ENCODE measurements at regions not wholly inside any gene's neighbourhood (a gene's known extent, or its start where the extent isn't known, plus 50 kb on each side); places are given as distances from the start of the nearest gene placed in this dataset.
A peak's percentile ranks its signal among the peaks of the same experiment; 100 is the strongest.

DNA sequence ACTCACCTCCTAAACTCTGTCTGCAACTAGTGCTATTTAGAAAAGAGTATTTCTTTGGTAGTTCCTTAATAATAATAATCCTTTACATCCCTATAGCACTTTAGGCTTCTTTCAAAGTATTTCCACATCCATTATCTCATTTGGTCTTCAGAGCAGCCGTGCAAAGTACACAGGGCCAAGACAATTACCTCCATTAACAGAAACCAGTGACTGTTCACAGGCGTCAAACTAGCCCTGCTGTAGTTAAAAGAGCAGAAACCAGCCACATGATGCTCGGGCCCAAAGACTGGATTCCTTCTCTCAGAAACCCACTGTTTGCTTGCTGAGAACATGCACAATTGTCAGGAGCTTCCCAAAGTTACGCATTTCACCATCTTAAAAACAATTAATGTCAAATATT is 396.0 kb upstream of the DAB1 start:
- Mint-ChIP-seq H3K4me3 (no peak overlapping the region), H3K27me3 (peaks cover 9% of the 10 kb centered on the region), H3K36me3 (ENCODE audit: low read depth) (no peaks in the 10 kb centered on the region), H3K27ac (no peak overlapping the region), H3K9me3 (no peaks in the 10 kb centered on the region), H3K4me1 (no peaks in the 10 kb centered on the region)
- ATAC-seq (replicated peaks): no peak

DNA sequence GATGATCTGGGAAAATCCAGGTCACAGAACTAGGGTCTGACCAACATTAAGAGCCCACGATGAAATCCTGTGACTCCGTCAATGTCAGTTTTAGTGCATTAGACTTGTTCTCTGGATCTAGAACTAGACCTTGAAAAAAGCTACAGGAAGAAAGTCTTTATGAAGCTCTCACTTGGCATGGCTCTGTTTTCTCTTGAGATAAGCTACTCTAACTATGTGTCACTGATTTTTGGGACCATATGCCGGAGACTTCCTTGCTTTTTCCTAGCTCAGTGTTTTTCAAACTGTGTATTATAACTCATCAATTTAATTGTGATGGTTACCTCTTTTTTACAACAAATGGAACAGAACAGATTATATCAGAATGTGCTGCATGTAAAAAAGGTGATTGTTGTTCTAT is 379.7 kb upstream of the DAB1 start:
- no peaks in the 10 kb centered on the region for H3K27me3 Mint-ChIP-seq
- ATAC-seq (replicated peaks): no peak
- H3K4me3 Mint-ChIP-seq: no peak overlapping the region
- no peaks in the 10 kb centered on the region for H3K36me3 Mint-ChIP-seq (ENCODE audit: low read depth)
- no peak overlapping the region for H3K27ac Mint-ChIP-seq
- no peaks in the 10 kb centered on the region for H3K9me3 Mint-ChIP-seq
- no peaks in the 10 kb centered on the region for H3K4me1 Mint-ChIP-seq

DNA sequence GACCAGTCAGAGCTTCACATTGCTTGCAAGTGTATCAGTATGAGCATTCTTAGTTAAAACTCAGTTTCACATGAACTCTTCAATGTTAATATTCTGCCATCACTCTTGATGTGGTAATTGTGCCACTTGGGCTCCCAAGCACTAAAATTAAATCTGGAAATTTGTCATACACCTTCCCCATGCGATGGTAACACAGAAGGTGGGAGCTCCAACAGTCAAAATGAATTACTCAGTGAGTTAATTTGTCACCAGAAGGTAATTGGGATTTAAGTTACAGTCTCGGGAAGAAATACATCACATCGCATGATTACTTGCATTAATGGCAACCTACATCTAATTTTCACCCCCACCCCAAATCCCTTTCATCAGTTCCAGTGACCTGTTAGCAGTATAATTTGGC is 376.5 kb upstream of the DAB1 start:
- H3K27ac Mint-ChIP-seq: no peak overlapping the region
- H3K4me1 Mint-ChIP-seq: no peaks in the 10 kb centered on the region
- H3K36me3 Mint-ChIP-seq (ENCODE audit: low read depth): no peaks in the 10 kb centered on the region
- no peaks in the 10 kb centered on the region for H3K9me3 Mint-ChIP-seq
- H3K4me3 Mint-ChIP-seq: no peak overlapping the region
- no peaks in the 10 kb centered on the region for H3K27me3 Mint-ChIP-seq
- no peak for ATAC-seq (replicated peaks)

DNA sequence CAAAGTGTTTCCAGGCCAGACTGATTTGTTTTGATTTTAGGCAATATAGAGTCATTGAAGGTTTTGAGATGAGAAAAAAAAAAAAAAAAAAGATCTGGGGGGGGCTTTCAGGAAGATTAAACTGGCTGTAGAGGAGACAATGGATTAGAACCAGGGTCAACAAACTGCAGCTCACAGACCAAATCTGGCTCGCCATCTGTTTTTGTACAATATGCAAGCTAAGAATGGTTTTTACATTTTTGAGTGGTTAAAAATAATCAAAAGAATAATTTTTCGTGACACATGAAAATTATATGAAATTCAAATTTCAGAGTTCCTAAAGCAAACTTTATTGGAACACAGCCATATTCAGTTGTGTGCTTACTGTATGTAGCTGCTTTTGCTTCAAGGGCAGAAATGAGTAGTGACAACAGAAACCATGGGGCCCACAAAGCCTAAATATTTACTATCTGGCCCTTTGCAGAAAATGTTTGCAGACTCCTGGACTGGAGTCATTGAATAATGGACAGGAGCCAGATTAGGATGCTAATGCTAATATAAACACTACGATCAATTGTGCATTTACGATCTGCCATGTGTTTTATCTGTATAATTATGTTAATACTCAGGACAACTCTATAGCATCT is 375.7 kb upstream of the DAB1 start:
- H3K9me3 Mint-ChIP-seq: no peaks in the 10 kb centered on the region
- no peak overlapping the region for H3K27ac Mint-ChIP-seq
- H3K36me3 Mint-ChIP-seq (ENCODE audit: low read depth): no peaks in the 10 kb centered on the region
- H3K27me3 Mint-ChIP-seq: peaks cover 7% of the 10 kb centered on the region
- H3K4me1 Mint-ChIP-seq: no peaks in the 10 kb centered on the region
- no peak for ATAC-seq (replicated peaks)
- H3K4me3 Mint-ChIP-seq: no peak overlapping the region

DNA sequence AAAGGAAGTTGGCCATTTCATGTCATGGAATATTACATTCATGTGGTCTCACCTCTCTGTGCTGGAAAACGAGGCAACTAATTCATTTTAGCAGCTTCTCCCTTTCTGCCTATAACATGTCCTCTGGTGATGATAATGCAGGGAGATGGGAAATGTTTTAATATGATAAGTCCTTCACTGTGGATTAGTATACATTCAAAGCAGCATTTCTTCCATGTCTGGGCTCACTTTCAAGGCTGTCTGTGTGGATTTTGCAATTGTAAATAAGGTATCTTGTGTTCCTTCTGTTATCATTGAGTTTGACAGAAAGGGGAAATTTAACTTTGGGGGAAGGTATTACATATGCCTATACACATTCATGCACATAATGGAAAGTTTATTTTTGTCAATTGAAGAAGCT is 374.7 kb upstream of the DAB1 start:
- no peak overlapping the region for H3K4me3 Mint-ChIP-seq
- H3K27ac Mint-ChIP-seq: no peak overlapping the region
- H3K4me1 Mint-ChIP-seq: no peaks in the 10 kb centered on the region
- no peak for ATAC-seq (replicated peaks)
- no peaks in the 10 kb centered on the region for H3K9me3 Mint-ChIP-seq
- peaks cover 11% of the 10 kb centered on the region for H3K27me3 Mint-ChIP-seq
- no peaks in the 10 kb centered on the region for H3K36me3 Mint-ChIP-seq (ENCODE audit: low read depth)

DNA sequence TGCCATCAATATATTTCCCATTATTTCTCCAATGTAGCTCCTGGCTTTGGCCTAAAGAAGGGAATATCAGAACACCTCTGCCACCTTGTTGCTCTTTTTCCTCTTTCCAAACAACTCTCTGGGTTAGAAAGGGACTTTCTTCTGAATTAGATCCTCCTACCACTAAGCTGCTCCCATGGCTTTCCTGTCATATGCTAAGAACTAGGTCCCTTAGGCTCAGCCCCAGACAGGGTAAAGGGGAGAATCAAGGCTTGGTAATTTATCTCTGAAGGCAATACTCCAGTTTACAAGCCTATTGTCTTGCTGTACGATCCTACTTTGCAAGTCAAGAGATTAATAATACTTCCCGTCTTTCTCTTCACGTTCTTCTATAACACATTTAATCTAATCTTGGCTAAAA is 373.2 kb upstream of the DAB1 start:
- Mint-ChIP-seq H3K27me3 (peaks cover 13% of the 10 kb centered on the region), H3K36me3 (ENCODE audit: low read depth) (no peaks in the 10 kb centered on the region), H3K9me3 (no peaks in the 10 kb centered on the region), H3K4me3 (no peak overlapping the region), H3K4me1 (no peaks in the 10 kb centered on the region), H3K27ac (no peak overlapping the region)
- ATAC-seq (replicated peaks): no peak

DNA sequence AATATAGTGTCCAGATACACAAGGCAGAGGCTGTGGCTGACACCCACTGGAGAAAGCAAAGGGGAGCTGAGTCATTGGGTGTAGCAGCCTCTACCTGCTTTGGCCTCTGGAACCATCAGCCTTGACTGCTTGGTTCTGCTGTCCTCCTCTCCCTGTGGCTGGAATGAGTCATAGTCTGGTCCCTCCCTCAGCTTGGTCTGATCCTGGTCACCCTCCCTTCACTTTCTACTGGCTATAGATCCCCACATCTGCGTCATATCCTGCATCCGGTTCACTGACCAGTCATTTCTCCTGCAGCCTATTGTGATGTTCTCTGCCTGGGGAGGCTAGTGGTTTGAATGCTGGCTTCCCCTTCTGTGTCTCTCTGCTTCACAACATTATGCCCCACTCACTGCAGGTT is 372.8 kb upstream of the DAB1 start:
- Mint-ChIP-seq H3K4me1 (no peaks in the 10 kb centered on the region), H3K9me3 (no peaks in the 10 kb centered on the region), H3K4me3 (no peak overlapping the region), H3K36me3 (ENCODE audit: low read depth) (no peaks in the 10 kb centered on the region), H3K27ac (no peak overlapping the region), H3K27me3 (peaks cover 15% of the 10 kb centered on the region)
- peak; percentile 19 for ATAC-seq (replicated peaks)

DNA sequence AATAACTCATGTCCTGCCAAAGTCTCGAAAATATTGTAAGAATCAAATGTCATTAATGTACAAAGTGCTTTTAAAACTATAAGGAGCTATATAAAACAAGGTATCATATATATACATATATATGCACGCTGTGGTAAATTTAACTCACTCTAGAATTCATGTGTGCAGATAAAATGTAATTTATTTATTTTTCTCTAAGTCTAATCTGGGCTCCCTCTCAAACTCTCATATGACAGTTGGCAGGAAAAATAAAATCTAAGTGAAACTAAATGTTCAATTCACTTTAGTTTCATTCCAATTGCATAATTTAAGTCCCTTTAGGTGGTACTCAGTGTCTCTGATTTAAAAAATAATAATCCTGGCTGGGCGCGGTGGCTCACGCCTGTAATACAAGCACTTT is 372.0 kb upstream of the DAB1 start:
- Mint-ChIP-seq H3K9me3 (no peaks in the 10 kb centered on the region), H3K27ac (no peak overlapping the region), H3K27me3 (peaks cover 15% of the 10 kb centered on the region), H3K4me1 (no peaks in the 10 kb centered on the region), H3K4me3 (no peak overlapping the region), H3K36me3 (ENCODE audit: low read depth) (no peaks in the 10 kb centered on the region)
- ATAC-seq (replicated peaks): no peak

DNA sequence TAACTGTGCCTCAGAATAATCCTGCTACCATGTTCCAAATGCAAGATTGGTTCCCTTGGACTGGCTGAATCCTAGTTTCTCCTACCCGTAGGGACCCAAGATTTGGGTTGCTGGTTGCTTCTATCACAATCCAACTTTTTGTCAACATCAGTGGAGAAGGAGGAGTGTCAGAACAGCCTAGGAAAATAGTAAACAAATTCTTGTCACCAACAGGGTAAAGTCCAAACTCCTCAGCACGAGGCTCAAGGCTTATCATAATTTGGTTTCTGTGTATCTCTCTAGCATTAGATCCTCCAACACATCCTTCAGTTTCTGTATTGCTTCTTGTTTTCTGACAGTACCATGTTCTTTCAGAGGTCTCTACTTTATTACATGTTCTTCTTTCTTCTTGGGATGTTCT is 370.2 kb upstream of the DAB1 start:
- Mint-ChIP-seq H3K4me1 (no peaks in the 10 kb centered on the region), H3K36me3 (ENCODE audit: low read depth) (no peaks in the 10 kb centered on the region), H3K4me3 (no peak overlapping the region), H3K27ac (no peak overlapping the region), H3K9me3 (no peaks in the 10 kb centered on the region), H3K27me3 (peaks cover 15% of the 10 kb centered on the region)
- ATAC-seq (replicated peaks): no peak

DNA sequence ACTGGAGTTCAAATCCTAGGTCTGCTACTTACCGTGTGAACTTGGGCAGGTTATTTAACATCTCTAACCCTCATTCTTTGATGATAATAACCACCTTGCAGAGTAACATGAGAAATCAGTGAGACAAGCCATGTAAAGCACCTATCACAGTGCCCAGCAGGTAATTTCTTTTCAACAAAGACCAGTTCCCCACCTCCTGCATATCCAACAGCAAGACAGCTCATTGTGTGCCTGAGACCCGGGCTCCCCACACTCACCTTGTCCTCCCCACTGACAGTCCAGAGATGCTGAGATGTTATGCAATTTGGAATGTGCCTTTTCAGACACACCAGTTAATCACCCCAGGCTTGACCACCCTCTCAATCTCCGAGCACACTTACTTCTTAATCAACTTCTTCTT is 367.6 kb upstream of the DAB1 start:
- Mint-ChIP-seq H3K36me3 (ENCODE audit: low read depth) (no peaks in the 10 kb centered on the region), H3K4me3 (no peak overlapping the region)

DNA sequence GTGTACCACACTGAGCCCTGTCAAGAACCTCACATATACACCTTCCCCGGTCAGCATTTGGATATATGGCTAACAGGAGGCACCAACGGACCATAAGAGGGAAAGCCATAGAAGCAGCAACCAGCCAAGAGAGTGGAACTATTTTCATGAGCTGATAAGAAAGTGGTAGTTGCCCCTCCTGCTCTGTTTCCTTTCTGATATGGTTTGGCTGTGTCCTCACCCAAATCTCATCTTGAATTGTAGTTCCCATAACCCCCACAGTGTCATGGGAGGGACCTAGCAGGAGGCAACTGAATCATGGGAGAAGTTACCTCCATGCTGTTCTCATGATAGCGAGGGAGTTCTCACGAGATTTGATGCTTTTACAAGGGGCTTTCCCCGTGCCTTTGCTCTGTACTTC is 366.1 kb upstream of the DAB1 start:
- ATAC-seq (replicated peaks): no peak
- Mint-ChIP-seq H3K9me3 (no peaks in the 10 kb centered on the region), H3K36me3 (ENCODE audit: low read depth) (no peaks in the 10 kb centered on the region), H3K4me1 (no peaks in the 10 kb centered on the region), H3K27ac (no peak overlapping the region), H3K4me3 (no peak overlapping the region), H3K27me3 (peaks cover 11% of the 10 kb centered on the region)

More for the DNA sequence above, 367.6 kb upstream of the DAB1 start:
- Mint-ChIP-seq H3K9me3 (no peaks in the 10 kb centered on the region), H3K4me1 (no peaks in the 10 kb centered on the region), H3K27ac (no peak overlapping the region), H3K27me3 (peaks cover 15% of the 10 kb centered on the region)
- ATAC-seq (replicated peaks): no peak

DNA sequence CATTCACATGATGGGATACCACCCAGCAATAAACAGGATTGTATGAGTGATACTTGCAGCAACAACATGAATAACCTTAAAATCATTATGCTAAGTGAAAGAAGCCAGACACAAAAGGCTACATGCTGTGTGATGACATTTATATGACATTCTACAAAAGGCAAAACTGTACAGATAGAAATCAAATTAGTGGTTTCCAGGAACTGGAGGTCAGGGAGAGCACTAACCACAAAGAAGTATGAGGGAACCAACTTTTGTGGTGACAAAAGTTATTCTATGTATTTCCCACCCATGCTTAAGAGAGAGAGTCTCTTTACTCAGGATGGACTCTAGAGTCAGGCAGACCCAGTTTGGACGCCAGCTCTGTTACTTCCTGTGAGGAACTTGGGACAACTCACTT is 364.5 kb upstream of the DAB1 start:
- Mint-ChIP-seq H3K36me3 (ENCODE audit: low read depth) (no peaks in the 10 kb centered on the region), H3K27ac (no peak overlapping the region), H3K9me3 (no peaks in the 10 kb centered on the region), H3K4me1 (no peaks in the 10 kb centered on the region), H3K27me3 (peaks cover 8% of the 10 kb centered on the region), H3K4me3 (no peak overlapping the region)
- ATAC-seq (replicated peaks): no peak

DNA sequence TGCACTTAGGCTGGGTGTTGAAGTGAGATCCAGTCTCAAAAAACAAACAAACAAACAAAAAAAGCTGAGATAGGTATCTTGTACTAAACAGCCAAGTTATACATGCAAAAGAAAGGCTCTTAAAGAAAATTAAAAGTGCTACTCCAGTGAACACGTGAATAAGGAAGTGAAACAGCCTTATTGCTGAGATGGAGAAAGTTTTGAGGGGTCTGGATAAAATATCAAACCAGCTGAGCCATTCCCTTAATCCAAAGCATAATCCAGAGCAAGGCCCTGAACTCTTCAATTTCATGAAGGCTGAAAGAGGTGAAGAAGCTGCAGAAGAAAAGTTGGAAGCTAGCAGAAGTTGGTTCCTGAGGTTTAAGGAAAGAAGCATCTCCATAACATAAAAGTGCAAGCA is 360.5 kb upstream of the DAB1 start:
- H3K27ac Mint-ChIP-seq: no peak overlapping the region
- H3K9me3 Mint-ChIP-seq: no peaks in the 10 kb centered on the region
- no peak overlapping the region for H3K4me3 Mint-ChIP-seq
- H3K36me3 Mint-ChIP-seq (ENCODE audit: low read depth): no peaks in the 10 kb centered on the region
- H3K4me1 Mint-ChIP-seq: no peaks in the 10 kb centered on the region
- no peak for ATAC-seq (replicated peaks)
- peaks cover 4% of the 10 kb centered on the region for H3K27me3 Mint-ChIP-seq

DNA sequence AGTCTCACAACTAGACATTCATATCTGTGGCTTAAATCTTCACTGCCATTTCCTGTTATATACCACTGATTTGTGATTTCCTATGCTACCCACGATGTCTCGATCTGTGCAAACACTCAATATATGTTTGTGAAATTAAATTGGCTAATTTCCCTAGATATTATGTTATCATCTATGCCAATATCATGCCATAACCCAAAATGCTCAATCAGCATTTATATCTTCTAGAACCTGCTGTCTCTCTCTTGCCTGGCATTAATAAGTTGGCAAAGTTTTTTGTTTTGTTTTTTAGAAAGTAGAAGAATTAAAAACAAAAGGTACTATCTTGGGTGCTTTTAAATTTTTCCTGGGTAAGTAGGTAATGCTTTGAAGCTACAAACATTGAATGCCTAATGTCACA is 358.5 kb upstream of the DAB1 start:
- Mint-ChIP-seq H3K4me3 (no peak overlapping the region), H3K27ac (no peak overlapping the region), H3K36me3 (ENCODE audit: low read depth) (no peaks in the 10 kb centered on the region), H3K9me3 (no peaks in the 10 kb centered on the region), H3K27me3 (peaks cover 11% of the 10 kb centered on the region), H3K4me1 (no peaks in the 10 kb centered on the region)
- ATAC-seq (replicated peaks): no peak

DNA sequence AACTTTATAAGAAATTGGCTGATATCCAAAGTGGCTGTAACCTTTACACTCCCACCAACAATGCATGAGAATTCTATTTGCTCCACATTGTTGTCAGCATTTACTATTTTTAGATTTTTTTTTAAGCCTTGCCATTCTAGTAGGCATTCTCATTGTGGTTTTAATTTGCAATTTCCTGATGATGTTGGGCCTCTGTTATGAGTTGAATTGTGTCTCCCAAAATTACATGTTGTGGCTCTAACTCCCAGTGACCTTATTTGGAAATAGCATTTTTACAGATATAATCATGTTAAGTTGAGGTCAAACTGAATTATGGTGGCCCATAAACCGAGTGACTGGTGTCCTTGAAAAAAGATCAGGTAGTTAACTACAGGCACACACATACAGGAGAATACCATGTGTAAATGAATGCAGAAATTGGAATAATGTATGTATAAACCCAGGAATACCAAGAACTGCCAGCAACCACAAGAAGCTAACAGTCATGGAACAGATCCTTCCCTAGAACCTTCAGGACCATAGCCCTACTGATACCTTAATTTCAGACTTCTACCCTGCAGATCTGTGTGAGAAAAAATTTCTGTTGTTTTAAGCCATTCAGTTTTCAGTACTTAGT is 348.8 kb upstream of the DAB1 start:
- Mint-ChIP-seq H3K9me3 (no peaks in the 10 kb centered on the region), H3K4me3 (no peak overlapping the region), H3K36me3 (ENCODE audit: low read depth) (no peaks in the 10 kb centered on the region), H3K27me3 (no peaks in the 10 kb centered on the region), H3K27ac (no peak overlapping the region), H3K4me1 (no peaks in the 10 kb centered on the region)
- ATAC-seq (replicated peaks): no peak

DNA sequence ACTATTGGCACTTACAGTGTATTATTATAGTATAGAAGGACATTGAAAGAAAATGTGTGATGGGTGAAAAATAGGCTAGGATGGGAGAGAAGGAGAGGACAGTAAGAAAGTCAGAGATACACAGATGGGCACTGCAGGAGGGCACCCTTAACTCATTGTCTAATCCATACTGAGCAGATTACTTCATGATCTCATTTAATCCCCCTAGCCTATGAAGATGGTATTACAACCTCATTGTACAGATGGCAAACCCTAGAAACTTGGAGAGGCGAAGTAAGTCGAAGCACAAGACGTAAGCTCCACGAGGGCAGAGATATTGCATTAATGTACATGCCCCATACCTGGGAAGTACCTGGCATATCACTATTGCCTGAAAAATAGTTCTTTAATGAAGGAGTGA is 346.9 kb upstream of the DAB1 start:
- H3K27me3 Mint-ChIP-seq: peaks cover 4% of the 10 kb centered on the region
- H3K36me3 Mint-ChIP-seq (ENCODE audit: low read depth): no peaks in the 10 kb centered on the region
- H3K4me1 Mint-ChIP-seq: no peaks in the 10 kb centered on the region
- H3K4me3 Mint-ChIP-seq: no peak overlapping the region
- no peak for ATAC-seq (replicated peaks)
- H3K9me3 Mint-ChIP-seq: no peaks in the 10 kb centered on the region
- no peak overlapping the region for H3K27ac Mint-ChIP-seq
